ENCODE measurements at regions not wholly inside any gene's neighbourhood (a gene's known extent, or its start where the extent isn't known, plus 50 kb on each side); places are given as distances from the start of the nearest gene placed in this dataset.

GRCh38 chr1:233523047-233523446 is 90.9 kb upstream of the KCNK1 start:
- TF ChIP-seq, protein P1, sequence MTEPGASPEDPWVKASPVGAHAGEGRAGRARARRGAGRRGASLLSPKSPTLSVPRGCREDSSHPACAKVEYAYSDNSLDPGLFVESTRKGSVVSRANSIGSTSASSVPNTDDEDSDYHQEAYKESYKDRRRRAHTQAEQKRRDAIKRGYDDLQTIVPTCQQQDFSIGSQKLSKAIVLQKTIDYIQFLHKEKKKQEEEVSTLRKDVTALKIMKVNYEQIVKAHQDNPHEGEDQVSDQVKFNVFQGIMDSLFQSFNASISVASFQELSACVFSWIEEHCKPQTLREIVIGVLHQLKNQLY (CRISPR knock-in tag; IDR thresholded peaks at IDR 0.05), result no peak
- TF ChIP-seq SP1 (CRISPR knock-in tag; conservative IDR thresholded peaks at IDR 0.05) (no peak), CTCF (IDR thresholded peaks at IDR 0.05) (no peak), ZBTB43 (CRISPR knock-in tag; IDR thresholded peaks at IDR 0.05) (no peak), MAX (CRISPR knock-in tag; IDR thresholded peaks at IDR 0.05) (no peak)
